GM23248 (cell line): ENCODE measurements at regions not wholly inside any gene's neighbourhood (a gene's known extent, or its start where the extent isn't known, plus 50 kb on each side); places are given as distances from the start of the nearest gene placed in this dataset.

Experiments used
- DNase-seq: peaks from one replicate; pipeline ENCODE4 v3.0.0-alpha.2; 2015
- H2AFZ ChIP-seq: fragments of 200-600 bp; sonication (generic); 2 replicates; pipeline ENCODE4 v1.6.1; 2016; ENCODE audit warnings: antibody characterized with exemption
- H3F3A ChIP-seq: fragments of 200-600 bp; sonication (generic); 2 replicates; pipeline ENCODE4 v1.6.1; 2016; ENCODE audit warnings: mild to moderate bottlenecking, antibody characterized with exemption, mixed run types; ENCODE audit not compliant: insufficient read depth
- H3K27ac ChIP-seq: fragments of 200-600 bp; sonication (generic); 2 replicates; pipeline ENCODE4 v1.5.1; 2016; ENCODE audit warnings: mild to moderate bottlenecking
- H3K27me3 ChIP-seq: fragments of 200-600 bp; sonication (generic); replicated peaks from 2 replicates; pipeline ENCODE4 v1.6.1; 2016; ENCODE audit warnings: mild to moderate bottlenecking; ENCODE audit not compliant: insufficient read depth
- H3K36me3 ChIP-seq: fragments of 200-600 bp; sonication (generic); 2 replicates; pipeline ENCODE4 v1.6.1; 2016; ENCODE audit warnings: low read depth, mild to moderate bottlenecking
- H3K4me1 ChIP-seq: fragments of 200-600 bp; sonication (generic); 2 replicates; pipeline ENCODE4 v1.6.1; 2016; ENCODE audit warnings: mild to moderate bottlenecking; ENCODE audit not compliant: insufficient read depth
- H3K4me2 ChIP-seq: fragments of 200-600 bp; sonication (generic); one replicate; pipeline ENCODE4 v1.6.1; 2016; ENCODE audit warnings: mild to moderate bottlenecking; ENCODE audit not compliant: unreplicated experiment
- H3K4me3 ChIP-seq: fragments of 200-600 bp; sonication (generic); 2 replicates; pipeline ENCODE4 v1.5.1; 2016; ENCODE audit warnings: mild to moderate bottlenecking
- H3K79me2 ChIP-seq: fragments of 200-600 bp; sonication (generic); 2 replicates; pipeline ENCODE4 v1.6.1; 2016; ENCODE audit warnings: mild to moderate bottlenecking; ENCODE audit not compliant: insufficient read depth
- H3K9ac ChIP-seq: fragments of 200-600 bp; sonication (generic); 2 replicates; pipeline ENCODE4 v1.6.1; 2016; ENCODE audit warnings: mild to moderate bottlenecking
- H3K9me2 ChIP-seq: fragments of 200-600 bp; sonication (generic); 2 replicates; pipeline ENCODE4 v1.6.1; 2016; ENCODE audit warnings: mixed run types, mild to moderate bottlenecking, moderate library complexity; ENCODE audit not compliant: insufficient read depth
- H3K9me3 ChIP-seq: fragments of 200-600 bp; sonication (generic); one replicate; pipeline ENCODE4 v1.6.1; 2017; ENCODE audit warnings: low read depth
- H4K20me1 ChIP-seq: fragments of 200-600 bp; sonication (generic); 2 replicates; pipeline ENCODE4 v1.6.0; 2016; ENCODE audit not compliant: insufficient read depth
- EZH2 ChIP-seq: fragments of 200-600 bp; sonication (generic); IDR thresholded peaks from 2 replicates; pipeline ENCODE4 v1.6.1; 2018; ENCODE audit warnings: antibody characterized with exemption, mild to moderate bottlenecking; ENCODE audit not compliant: insufficient read depth, poor library complexity, severe bottlenecking
- EZH2phosphoT487 ChIP-seq: fragments of 200-600 bp; sonication (generic); IDR thresholded peaks from 2 replicates; pipeline ENCODE4 v1.6.1; 2018; ENCODE audit warnings: antibody characterized with exemption, moderate library complexity, mild to moderate bottlenecking, low read depth; ENCODE audit not compliant: insufficient read depth
- WGBS, 2 experiments: methylation state at CpG; one replicate each; pipeline ENCODE4 v1.1.6; 2015 to 2017; ENCODE audit warnings: low lambda C conversion rate in 2 of 2, low coverage in 1 of 2; ENCODE audit errors: missing lambda C conversion rate in 2 of 2; 5-methylcytosine and 5-hydroxymethylcytosine counted together
- in situ Hi-C: fragments of 300-500 bp; cut with MboI; formaldehyde crosslinking; loops from 2 replicates; pipeline ENCODE4 v1.15.0; 2020

DNA sequence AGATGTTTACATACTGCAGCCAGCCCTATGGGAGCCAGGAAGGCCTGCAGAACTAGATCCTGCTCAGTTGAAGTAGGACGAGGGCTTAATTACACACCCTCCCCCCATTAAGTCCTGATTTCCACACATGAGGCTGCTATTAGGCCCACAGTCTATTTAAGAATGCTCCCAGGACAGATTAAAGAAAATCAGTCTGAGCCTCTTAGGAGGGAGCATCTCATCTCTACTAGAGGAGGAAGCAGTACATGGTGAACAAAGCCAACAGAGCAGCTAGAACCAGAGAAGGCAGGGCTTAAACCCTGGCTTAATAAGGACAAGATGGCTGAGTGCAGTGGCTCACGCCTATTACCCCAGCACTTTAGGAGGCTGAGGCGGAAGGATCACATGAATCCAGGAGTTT, 55.8 kb upstream of the ARHGAP5 start:
- DNase-seq, result no peak
- H3F3A ChIP-seq, result no peaks in the 10 kb centered on the region
- H3K9ac ChIP-seq, result no peak overlapping the region
- H3K79me2 ChIP-seq, result no peaks in the 10 kb centered on the region
- no peaks in the 10 kb centered on the region for H3K4me1 ChIP-seq
- H3K9me2 ChIP-seq, result no peaks in the 10 kb centered on the region
- peaks cover 4% of the 10 kb centered on the region; the same call in 1 of the 2 replicates for H3K27me3 ChIP-seq
- H3K27ac ChIP-seq, result no peak overlapping the region
- in situ Hi-C loops, result no loop called here
- H2AFZ ChIP-seq, result no peak overlapping the region
- no peaks in the 10 kb centered on the region for H3K36me3 ChIP-seq
- TF ChIP-seq EZH2phosphoT487 (no peak), EZH2 (no peak)
- WGBS, 2 experiments, result 71 to 83% methylated on average over 3 of the region's 3 CpGs
- H3K4me2 ChIP-seq, result no peak overlapping the region
- H4K20me1 ChIP-seq, result no peaks in the 10 kb centered on the region
- H3K4me3 ChIP-seq, result no peak overlapping the region
- no peaks in the 10 kb centered on the region for H3K9me3 ChIP-seq

DNA sequence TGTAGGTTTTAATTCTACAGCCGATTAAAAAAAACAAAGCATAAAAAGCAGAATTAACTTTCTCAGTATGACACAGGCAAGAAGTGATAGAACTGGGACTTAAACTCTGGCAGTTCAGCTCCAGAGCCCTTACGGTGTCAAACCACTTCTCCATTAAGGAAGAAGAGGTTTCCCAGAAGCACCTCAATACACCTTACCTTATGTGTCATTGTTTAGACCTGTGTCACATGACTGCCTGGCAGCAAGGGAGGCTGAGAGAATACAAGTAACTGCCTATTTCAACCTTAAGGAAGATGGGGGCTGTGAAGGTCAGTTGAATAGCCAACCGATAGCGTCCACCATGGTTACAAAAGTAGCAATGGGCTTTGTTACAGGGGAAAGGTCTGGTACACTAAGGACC, 54.6 kb upstream of the ARHGAP5 start:
- Histone ChIP-seq H3K27me3 (peaks cover 4% of the 10 kb centered on the region; the same call in 1 of the 2 replicates), H3K27ac (no peak overlapping the region), H3K9ac (no peak overlapping the region), H3K4me1 (no peaks in the 10 kb centered on the region), H3K9me2 (no peaks in the 10 kb centered on the region), H2AFZ (no peak overlapping the region), H3K79me2 (no peaks in the 10 kb centered on the region), H3F3A (no peaks in the 10 kb centered on the region), H3K4me3 (no peak overlapping the region), H4K20me1 (no peaks in the 10 kb centered on the region), H3K9me3 (no peaks in the 10 kb centered on the region), H3K36me3 (no peaks in the 10 kb centered on the region), H3K4me2 (no peak overlapping the region)
- in situ Hi-C loops, result no loop called here
- TF ChIP-seq EZH2 (no peak), EZH2phosphoT487 (no peak)
- 84 to 86% methylated on average over 4 of the region's 4 CpGs for WGBS, 2 experiments
- DNase-seq, result no peak

DNA sequence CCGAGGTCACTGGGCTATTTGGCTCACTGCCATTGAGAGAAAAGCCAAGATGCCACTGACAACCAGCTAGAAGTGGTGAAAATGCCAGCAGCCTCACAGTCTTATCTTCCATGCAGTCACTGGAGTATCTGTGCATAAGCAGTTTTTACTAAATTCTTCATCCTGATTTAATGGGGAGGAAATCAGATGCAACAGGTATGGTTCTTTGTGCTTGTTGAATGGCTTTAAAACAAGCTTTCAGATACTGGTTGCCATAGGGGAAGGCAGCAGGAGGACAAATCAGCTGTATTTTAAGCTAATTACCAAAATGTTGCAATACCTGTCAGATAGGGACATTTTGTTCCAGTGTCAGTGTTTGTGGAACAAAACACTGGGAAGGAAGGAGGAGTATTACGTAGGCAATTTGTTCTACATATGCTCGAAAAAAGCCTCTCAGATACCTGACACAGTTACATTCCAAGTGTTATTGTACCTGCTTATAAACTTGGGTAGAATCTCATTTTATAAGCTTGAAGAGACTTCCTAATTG, 54.1 kb upstream of the ARHGAP5 start:
- no peak for DNase-seq
- H3K4me3 ChIP-seq, result no peak overlapping the region
- no peak overlapping the region for H3K9ac ChIP-seq
- H4K20me1 ChIP-seq, result no peaks in the 10 kb centered on the region
- H3K79me2 ChIP-seq, result no peaks in the 10 kb centered on the region
- H3K27me3 ChIP-seq, result peaks cover 1% of the 10 kb centered on the region; the same call in 1 of the 2 replicates
- WGBS, 2 experiments, result 57 to 62% methylated on average over 3 of the region's 3 CpGs
- H3F3A ChIP-seq, result no peaks in the 10 kb centered on the region
- no peak overlapping the region for H3K27ac ChIP-seq
- no peaks in the 10 kb centered on the region for H3K9me3 ChIP-seq
- in situ Hi-C loops, result no loop called here
- H3K4me1 ChIP-seq, result no peaks in the 10 kb centered on the region
- no peaks in the 10 kb centered on the region for H3K36me3 ChIP-seq
- H3K4me2 ChIP-seq, result no peak overlapping the region
- no peak overlapping the region for H2AFZ ChIP-seq
- TF ChIP-seq EZH2 (no peak), EZH2phosphoT487 (no peak)
- H3K9me2 ChIP-seq, result no peaks in the 10 kb centered on the region

DNA sequence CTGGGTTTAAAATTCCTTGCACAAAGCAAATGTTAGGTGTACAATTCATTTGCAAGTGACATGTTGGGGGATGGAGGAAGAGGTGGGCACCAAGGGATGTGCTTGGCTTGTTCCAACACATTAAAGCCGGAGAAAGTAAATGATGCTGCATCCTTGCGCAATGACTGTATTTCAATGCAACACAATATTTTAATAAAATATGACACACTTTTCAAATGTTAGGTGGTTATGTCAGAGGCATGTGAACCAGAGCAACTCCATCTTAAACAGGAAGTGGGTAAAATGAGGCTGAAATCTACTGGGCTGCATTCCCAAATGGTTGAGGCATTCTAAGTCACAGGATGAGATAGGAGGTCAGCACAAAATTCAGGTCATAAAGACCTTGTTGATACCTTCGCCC, 53.6 kb upstream of the ARHGAP5 start:
- no peaks in the 10 kb centered on the region for H4K20me1 ChIP-seq
- H3K4me2 ChIP-seq, result no peak overlapping the region
- no peak for DNase-seq
- H3K4me1 ChIP-seq, result no peaks in the 10 kb centered on the region
- H3K27ac ChIP-seq, result no peak overlapping the region
- H3F3A ChIP-seq, result no peaks in the 10 kb centered on the region
- no peak overlapping the region for H3K4me3 ChIP-seq
- H3K9me2 ChIP-seq, result no peaks in the 10 kb centered on the region
- H3K36me3 ChIP-seq, result no peaks in the 10 kb centered on the region
- no peaks in the 10 kb centered on the region for H3K79me2 ChIP-seq
- no peaks in the 10 kb centered on the region; the same call in 1 of the 2 replicates for H3K27me3 ChIP-seq
- in situ Hi-C loops, result no loop called here
- no peak for TF ChIP-seq EZH2phosphoT487
- TF ChIP-seq EZH2, result no peak
- no peak overlapping the region for H2AFZ ChIP-seq
- H3K9ac ChIP-seq, result no peak overlapping the region
- no peaks in the 10 kb centered on the region for H3K9me3 ChIP-seq
- 88 to 94% methylated on average over 3 of the region's 3 CpGs for WGBS, 2 experiments
